HepG2 (cell line): ENCODE measurements at regions not wholly inside any gene's neighbourhood (a gene's known extent, or its start where the extent isn't known, plus 50 kb on each side); places are given as distances from the start of the nearest gene placed in this dataset.

Experiments
- ATAC-seq: fragments of 200-7000 bp; cut with Tn5 transposase; 3 replicates; pipeline ENCODE4 v1.9.1; 2020; ENCODE audit warnings: mild to moderate bottlenecking, moderate library complexity
- BruUV-seq: library from RNA; stranded (reverse); fragments of 400-500 nt; replicated peaks from 2 replicates; lab custom pipeline; 2021; lab: Mats Ljungman, UMichigan
- CTCF ChIA-PET: fragments of 300-600 bp; formaldehyde crosslinking; extraction: SDS; loops from one replicate; lab custom pipeline; 2021; ENCODE audit warnings: low total read pairs, inconsistent platforms, low intra/inter-chr PET ratio; lab: Yijun Ruan, JAX
- POLR2A ChIA-PET: fragments of 350-600 bp; sonication (Branson Sonifier 250); formaldehyde crosslinking; loops from one replicate; lab custom pipeline; 2020; ENCODE audit warnings: antibody characterized with exemption, inconsistent platforms; lab: Yijun Ruan, JAX
- DNase-seq: peaks from one replicate; pipeline ENCODE4 v3.0.0-alpha.2; 2015; ENCODE audit warnings: low spot score
- FAIRE-seq: peaks from 3 replicates; lab custom pipeline; 2011; peaks lifted over from hg19 to GRCh38; lab: Jason Lieb, UNC
- H2AFZ ChIP-seq: one replicate; pipeline ENCODE4 v1.6.1; 2011; ENCODE audit warnings: low read length, inconsistent platforms
- H3K27ac ChIP-seq: fragments of 300-600 bp; 3 replicates; pipeline ENCODE4 v1.8.0; 2011; ENCODE audit warnings: mixed run types, mild to moderate bottlenecking, mixed read lengths, low read length, inconsistent platforms; ENCODE audit not compliant: insufficient read depth; ENCODE audit errors: extremely low read length
- H3K27me3 ChIP-seq, 2 experiments: fragments of 200-600 bp in 1 of 2; 2 replicates in 1 of 2; 3 replicates in 1 of 2; pipeline versions ENCODE4 v1.6.0 to v1.8.0; 2011; ENCODE audit warnings: low read length in 2 of 2, mild to moderate bottlenecking in 2 of 2, moderate library complexity in 2 of 2, inconsistent platforms in 1 of 2; ENCODE audit not compliant: insufficient read depth in 2 of 2, control insufficient read depth in 1 of 2
- H3K36me3 ChIP-seq, 2 experiments: fragments of 200-600 bp in 1 of 2; replicated peaks in 1 of 2; 2 replicates in 1 of 2; 3 replicates in 1 of 2; pipeline versions ENCODE4 v1.5.1 to v1.8.0; 2011; ENCODE audit warnings: low read length in 2 of 2, inconsistent platforms in 1 of 2; ENCODE audit not compliant: insufficient read depth in 2 of 2, control insufficient read depth in 1 of 2
- H3K4me1 ChIP-seq: 2 replicates; pipeline ENCODE4 v1.5.1; 2012; ENCODE audit warnings: low read length, inconsistent platforms; ENCODE audit not compliant: insufficient read depth
- H3K4me2 ChIP-seq: 2 replicates; pipeline ENCODE4 v1.6.0; 2011; ENCODE audit warnings: low read depth, low read length, inconsistent platforms
- H3K4me3 ChIP-seq, 3 experiments: fragments of 200-600 bp in 1 of 3; sonication (generic), shearing (Covaris generic) in 1 of 3; replicated peaks in 1 of 3; 2 replicates each; pipeline ENCODE4 v1.5.1; 2011 to 2016; ENCODE audit warnings: low read length in 3 of 3, inconsistent platforms in 2 of 3, low read depth in 2 of 3, mild to moderate bottlenecking in 2 of 3, control low read depth in 1 of 3, mixed read lengths in 1 of 3; ENCODE audit not compliant: insufficient read depth in 1 of 3
- H3K79me2 ChIP-seq: one replicate; pipeline ENCODE4 v1.6.1; 2011; ENCODE audit warnings: low read length, inconsistent platforms; ENCODE audit not compliant: insufficient read depth
- H3K9ac ChIP-seq: 2 replicates; pipeline ENCODE4 v1.6.0; 2011; ENCODE audit warnings: mild to moderate bottlenecking, low read depth, low read length, inconsistent platforms; ENCODE audit not compliant: insufficient read depth
- H3K9me3 ChIP-seq: 2 replicates; pipeline ENCODE4 v1.5.1; 2012; ENCODE audit warnings: mild to moderate bottlenecking, low read length
- H4K20me1 ChIP-seq: 2 replicates; pipeline ENCODE4 v1.6.0; 2011; ENCODE audit warnings: inconsistent platforms, mild to moderate bottlenecking, low read length, moderate library complexity; ENCODE audit not compliant: insufficient read depth
- AKAP8 ChIP-seq: sonication (generic); formaldehyde crosslinking; IDR thresholded peaks from 2 replicates; pipeline ENCODE4 v1.5.1; 2020; ENCODE audit warnings: mild to moderate bottlenecking, missing genetic modification reagents
- CENPT ChIP-seq: sonication (generic); formaldehyde crosslinking; IDR thresholded peaks from 2 replicates; pipeline ENCODE4 v1.8.0; 2022; ENCODE audit warnings: low read depth, mild to moderate bottlenecking, moderate library complexity, missing genetic modification reagents
- DNMT3B ChIP-seq: conservative IDR thresholded peaks from 2 replicates; pipeline ENCODE4 v1.6.1; 2016; ENCODE audit warnings: missing biosample characterization, control low read depth
- GABPB1 ChIP-seq: IDR thresholded peaks from 2 replicates; pipeline ENCODE4 v1.6.1; 2016; ENCODE audit warnings: mild to moderate bottlenecking, missing genetic modification reagents, moderate library complexity, missing compliant biosample characterization
- HMGXB3 ChIP-seq: sonication (generic); formaldehyde crosslinking; IDR thresholded peaks from 2 replicates; pipeline ENCODE4 v1.4.0; 2020; ENCODE audit warnings: missing genetic modification reagents, borderline replicate concordance
- MAFF ChIP-seq: IDR thresholded peaks from 2 replicates; pipeline ENCODE4 v1.6.1; 2011; ENCODE audit warnings: low read depth, low read length, improper control_type of control experiment
- MAFK ChIP-seq, 2 experiments: IDR thresholded peaks in 1 of 2; conservative IDR thresholded peaks in 1 of 2; 2 replicates each; pipeline ENCODE4 v1.6.1; 2011; ENCODE audit warnings: improper control_type of control experiment in 2 of 2, low read length in 2 of 2
- MZF1 ChIP-seq: sonication (generic); formaldehyde crosslinking; IDR thresholded peaks from 2 replicates; pipeline ENCODE4 v1.8.1; 2023; ENCODE audit warnings: mild to moderate bottlenecking, missing genetic modification reagents, borderline replicate concordance
- PITX1 ChIP-seq: sonication (generic); formaldehyde crosslinking; IDR thresholded peaks from 2 replicates; pipeline ENCODE4 v1.5.1; 2020; ENCODE audit warnings: mild to moderate bottlenecking, missing genetic modification reagents
- POGZ ChIP-seq: sonication (generic); formaldehyde crosslinking; IDR thresholded peaks from 2 replicates; pipeline ENCODE4 v1.4.0; 2020; ENCODE audit warnings: mild to moderate bottlenecking, missing genetic modification reagents
- PRMT3 ChIP-seq: sonication (generic); formaldehyde crosslinking; IDR thresholded peaks from 2 replicates; pipeline ENCODE4 v1.8.1; 2022; ENCODE audit warnings: low read depth, mild to moderate bottlenecking, moderate library complexity, missing genetic modification reagents, borderline replicate concordance
- ZBTB49 ChIP-seq: sonication (generic); formaldehyde crosslinking; IDR thresholded peaks from 2 replicates; pipeline ENCODE4 v1.4.0; 2020; ENCODE audit warnings: missing genetic modification reagents, borderline replicate concordance
- WGBS: methylation state at CpG from one replicate; pipeline ENCODE4 v1.1.6; 2017; ENCODE audit warnings: low lambda C conversion rate; 5-methylcytosine and 5-hydroxymethylcytosine counted together
- in situ Hi-C: cut with HindIII; loops from 2 replicates; pipeline ENCODE4 v1.10.0; 2017; ENCODE audit warnings: low pct_unique_long_range_greater_than_20kb; ENCODE audit not compliant: extremely low pct_ligation_motif_present
- intact Hi-C: fragments of 100-400 bp; cut with micrococcal nuclease; formaldehyde crosslinking; loops from one replicate; pipeline ENCODE4 v1.10.0; 2022; ENCODE audit not compliant: unreplicated experiment

- H3K79me2 ChIP-seq, result no peaks in the 10 kb centered on the region
- DNase-seq, result no peak
- H3K9me3 ChIP-seq, result no peaks in the 10 kb centered on the region
- no peak for ATAC-seq
- H3K4me1 ChIP-seq, result no peaks in the 10 kb centered on the region
- POLR2A ChIA-PET, result no interaction called here
- no TSS peak for BruUV-seq
- no peak overlapping the region for H3K9ac ChIP-seq
- H4K20me1 ChIP-seq, result no peaks in the 10 kb centered on the region
- no peak for FAIRE-seq
- H3K36me3 ChIP-seq, result no peaks in the 10 kb centered on the region
- no peak for TF ChIP-seq PITX1 (CRISPR knock-in tag)
- TF ChIP-seq AKAP8 (CRISPR knock-in tag), result no peak
- no peak for TF ChIP-seq PRMT3 (CRISPR knock-in tag)
- no peak for TF ChIP-seq CENPT (CRISPR knock-in tag)
- no peak for TF ChIP-seq DNMT3B
- no peak for TF ChIP-seq GABPB1
- TF ChIP-seq ZBTB49 (CRISPR knock-in tag), result no peak
- TF ChIP-seq, all 625 proteins: peak for 0
- intact Hi-C loops (no loop called here), in situ Hi-C loops (no loop called here)
- 0% methylated on average over 3 of the region's 3 CpGs for WGBS
- CTCF ChIA-PET, result no interaction called here
- Histone ChIP-seq H3K27me3 (no peaks in the 10 kb centered on the region), H3K4me3 (no peak overlapping the region), H3K4me2 (no peak overlapping the region), H3K27ac (no peak overlapping the region), H2AFZ (no peak overlapping the region)
These were observed 424.4 kb upstream of the RGPD4 start for GRCh38 chr2:107402330-107402729.

- no peaks in the 10 kb centered on the region for H3K4me1 ChIP-seq
- no peak for FAIRE-seq
- ChIA-PET CTCF (no interaction called here), POLR2A (no interaction called here)
- H3K9ac ChIP-seq, result no peak overlapping the region
- H3K4me3 ChIP-seq, result no peak overlapping the region
- ATAC-seq, result no peak
- no peaks in the 10 kb centered on the region for H3K36me3 ChIP-seq
- H3K79me2 ChIP-seq, result no peaks in the 10 kb centered on the region
- no peak overlapping the region for H3K4me2 ChIP-seq
- H3K27me3 ChIP-seq, result no peaks in the 10 kb centered on the region
- intact Hi-C loops, result no loop called here
- H3K27ac ChIP-seq, result no peak overlapping the region
- H3K9me3 ChIP-seq, result no peaks in the 10 kb centered on the region
- no TSS peak for BruUV-seq
- WGBS, result 4% methylated on average over 2 of the region's 2 CpGs
- in situ Hi-C loops, result no loop called here
- H2AFZ ChIP-seq, result no peak overlapping the region
- DNase-seq, result no peak
- no peaks in the 10 kb centered on the region for H4K20me1 ChIP-seq
- TF ChIP-seq POGZ (CRISPR knock-in tag) (no peak), HMGXB3 (CRISPR knock-in tag) (no peak), MAFF (peak; percentile 61), MZF1 (CRISPR knock-in tag) (no peak), MAFK (conservative IDR thresholded peaks at IDR 0.05 in 1 of 2, IDR thresholded peaks at IDR 0.05 in 1 of 2; ENCODE audit: low read length in 2 of 2) (peak; percentile 58 to 81)
These were observed 421.4 kb upstream of the RGPD4 start for GRCh38 chr2:107405261-107405660.
